ENCODE measurements at regions not wholly inside any gene's neighbourhood (a gene's known extent, or its start where the extent isn't known, plus 50 kb on each side); places are given as distances from the start of the nearest gene placed in this dataset.

DNA sequence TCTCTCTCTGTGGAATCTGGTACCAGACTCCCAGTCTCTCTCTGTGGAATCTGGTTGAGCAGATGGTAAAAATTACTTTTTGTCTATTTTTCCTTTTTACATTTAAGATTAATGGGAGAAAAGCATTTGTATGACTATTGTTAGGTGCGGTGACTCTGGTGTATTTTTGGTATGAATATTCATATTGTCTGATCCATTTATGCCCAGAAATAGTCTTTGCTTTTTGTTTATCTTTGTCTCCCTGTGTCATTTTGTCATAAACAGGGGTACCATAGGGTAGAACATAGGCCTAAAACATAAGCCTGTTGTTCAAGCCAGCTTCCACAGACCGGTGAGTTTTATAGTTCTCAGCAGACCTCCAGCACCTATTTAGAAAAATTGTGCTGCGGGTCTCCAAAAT is 78.7 kb downstream of the ETS2 start:
- RAD21 ChIA-PET (ENCODE audit: unreplicated experiment): no interaction called here
- H2AFZ ChIP-seq (ENCODE audit: control insufficient read depth, low read depth, low read length): no peak overlapping the region
- H4K20me1 ChIP-seq (ENCODE audit: control insufficient read depth, insufficient read depth): no peaks in the 10 kb centered on the region
- BruUV-seq (replicated peaks): no TSS peak
- CTCF ChIA-PET: no interaction called here
- in situ Hi-C loops (cut with MboI): no loop called here
- H3K27ac ChIP-seq (ENCODE audit: control insufficient read depth, insufficient read depth): no peak overlapping the region
- no peak overlapping the region for H3K4me2 ChIP-seq (ENCODE audit: control insufficient read depth, insufficient read depth)
- 47% methylated on average over 3 of the region's 3 CpGs for WGBS (ENCODE audit: insufficient coverage, insufficient replicate concordance, low lambda C conversion rate, missing lambda C conversion rate)
- ATAC-seq: no peak
- no peak for FAIRE-seq
- H3K79me2 ChIP-seq (ENCODE audit: control insufficient read depth, insufficient read depth, low read length): no peaks in the 10 kb centered on the region
- no peaks in the 10 kb centered on the region for H3K4me1 ChIP-seq (ENCODE audit: control insufficient read depth, insufficient read depth, low read length)
- POLR2A ChIA-PET: no interaction called here
- H3K9me3 ChIP-seq (replicated peaks; ENCODE audit: control insufficient read depth, insufficient read depth, low read length): no peaks in the 10 kb centered on the region; the same call in 2 of the 3 replicates
- H3K4me3 ChIP-seq: no peak overlapping the region
- H3K27me3 ChIP-seq (replicated peaks in 1 of 2; ENCODE audit: control insufficient read depth in 2 of 2, insufficient read depth in 2 of 2, low read length in 1 of 2): no peaks in the 10 kb centered on the region
- SMC1A ChIA-PET (ENCODE audit: uncharacterized antibody, unreplicated experiment): no interaction called here
- H3K36me3 ChIP-seq (ENCODE audit: control insufficient read depth in 2 of 2, insufficient read depth in 2 of 2, low read length in 1 of 2): no peaks in the 10 kb centered on the region
- no peak for DNase-seq (ENCODE audit: low read depth, low spot score)
- intact Hi-C loops (cut with micrococcal nuclease; ENCODE audit: unreplicated experiment): no loop called here
- no peak overlapping the region for H3K9ac ChIP-seq (ENCODE audit: control insufficient read depth, insufficient read depth, low read length)
- no peak for TF ChIP-seq EZH2 (IDR thresholded peaks at IDR 0.05; ENCODE audit: borderline replicate concordance, control insufficient read depth, low read depth, low read length)
- TF ChIP-seq MXI1 (IDR thresholded peaks at IDR 0.05; ENCODE audit: low read depth, low read length): no peak
- TF ChIP-seq STAT1 (conservative IDR thresholded peaks at IDR 0.05): no peak
- no peak for TF ChIP-seq REST (IDR thresholded peaks at IDR 0.05; ENCODE audit: low read depth, low read length)
- TF ChIP-seq ZNF24 (IDR thresholded peaks at IDR 0.05): no peak
- TF ChIP-seq ATF7 (IDR thresholded peaks at IDR 0.05; ENCODE audit: low read depth): no peak
- TF ChIP-seq CEBPB (IDR thresholded peaks at IDR 0.05; ENCODE audit: borderline replicate concordance in 1 of 2, low read depth in 2 of 2, low read length in 2 of 2): no peak
- TF ChIP-seq USF1 (IDR thresholded peaks at IDR 0.05; ENCODE audit: borderline replicate concordance, extremely low read length, insufficient read depth, low read depth, low read length): no peak
- TF ChIP-seq MTA2 (IDR thresholded peaks at IDR 0.05; ENCODE audit: low read depth): no peak
- TF ChIP-seq SKIL (IDR thresholded peaks at IDR 0.05; ENCODE audit: low read depth, poor library complexity, severe bottlenecking): no peak
- TF ChIP-seq, protein P1, sequence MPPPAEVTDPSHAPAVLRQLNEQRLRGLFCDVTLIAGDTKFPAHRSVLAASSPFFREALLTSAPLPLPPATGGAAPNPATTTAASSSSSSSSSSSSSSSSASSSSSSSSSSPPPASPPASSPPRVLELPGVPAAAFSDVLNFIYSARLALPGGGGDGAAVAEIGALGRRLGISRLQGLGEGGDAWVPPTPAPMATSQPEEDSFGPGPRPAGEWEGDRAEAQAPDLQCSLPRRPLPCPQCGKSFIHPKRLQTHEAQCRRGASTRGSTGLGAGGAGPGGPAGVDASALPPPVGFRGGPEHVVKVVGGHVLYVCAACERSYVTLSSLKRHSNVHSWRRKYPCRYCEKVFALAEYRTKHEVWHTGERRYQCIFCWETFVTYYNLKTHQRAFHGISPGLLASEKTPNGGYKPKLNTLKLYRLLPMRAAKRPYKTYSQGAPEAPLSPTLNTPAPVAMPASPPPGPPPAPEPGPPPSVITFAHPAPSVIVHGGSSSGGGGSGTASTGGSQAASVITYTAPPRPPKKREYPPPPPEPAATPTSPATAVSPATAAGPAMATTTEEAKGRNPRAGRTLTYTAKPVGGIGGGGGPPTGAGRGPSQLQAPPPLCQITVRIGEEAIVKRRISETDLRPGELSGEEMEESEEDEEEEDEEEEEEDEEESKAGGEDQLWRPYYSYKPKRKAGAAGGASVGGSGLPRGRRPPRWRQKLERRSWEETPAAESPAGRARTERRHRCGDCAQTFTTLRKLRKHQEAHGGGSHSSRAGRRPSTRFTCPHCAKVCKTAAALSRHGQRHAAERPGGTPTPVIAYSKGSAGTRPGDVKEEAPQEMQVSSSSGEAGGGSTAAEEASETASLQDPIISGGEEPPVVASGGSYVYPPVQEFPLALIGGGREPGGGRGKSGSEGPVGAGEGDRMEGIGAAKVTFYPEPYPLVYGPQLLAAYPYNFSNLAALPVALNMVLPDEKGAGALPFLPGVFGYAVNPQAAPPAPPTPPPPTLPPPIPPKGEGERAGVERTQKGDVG (CRISPR knock-in tag; IDR thresholded peaks at IDR 0.05): no peak
- no peak for TF ChIP-seq RELB (IDR thresholded peaks at IDR 0.05; ENCODE audit: low read depth)
- no peak for TF ChIP-seq NFYB (IDR thresholded peaks at IDR 0.05; ENCODE audit: insufficient read depth, low read depth, low read length)

All from GM12878 (cell line).